ENCODE measurements at regions not wholly inside any gene's neighbourhood (a gene's known extent, or its start where the extent isn't known, plus 50 kb on each side); places are given as distances from the start of the nearest gene placed in this dataset.

DNA sequence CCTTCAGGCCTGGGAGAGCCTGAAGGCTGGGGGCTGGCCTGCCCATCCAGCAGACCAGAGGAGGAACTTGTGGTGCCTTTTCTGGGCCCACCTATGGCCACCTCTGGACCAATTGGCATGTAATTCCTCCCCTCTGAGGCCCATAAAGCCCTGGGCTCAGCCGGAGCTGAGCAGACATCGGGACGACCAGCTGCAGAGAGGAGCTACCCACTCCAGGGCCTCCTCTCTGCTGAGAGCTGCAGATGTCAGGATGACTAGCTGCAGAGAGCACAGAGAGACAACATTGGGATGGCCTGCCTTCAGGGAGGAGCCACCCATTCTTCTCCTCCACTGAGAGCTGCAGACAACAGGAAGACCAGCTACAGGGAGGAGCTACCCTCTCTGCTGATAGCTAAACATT lies 370.1 kb downstream of the CD83 start:
- H3K27ac Mint-ChIP-seq (ENCODE audit: unreplicated experiment) = no peak overlapping the region
- no peak overlapping the region for H3K4me3 Mint-ChIP-seq (ENCODE audit: unreplicated experiment)
- TF ChIP-seq, protein P1, sequence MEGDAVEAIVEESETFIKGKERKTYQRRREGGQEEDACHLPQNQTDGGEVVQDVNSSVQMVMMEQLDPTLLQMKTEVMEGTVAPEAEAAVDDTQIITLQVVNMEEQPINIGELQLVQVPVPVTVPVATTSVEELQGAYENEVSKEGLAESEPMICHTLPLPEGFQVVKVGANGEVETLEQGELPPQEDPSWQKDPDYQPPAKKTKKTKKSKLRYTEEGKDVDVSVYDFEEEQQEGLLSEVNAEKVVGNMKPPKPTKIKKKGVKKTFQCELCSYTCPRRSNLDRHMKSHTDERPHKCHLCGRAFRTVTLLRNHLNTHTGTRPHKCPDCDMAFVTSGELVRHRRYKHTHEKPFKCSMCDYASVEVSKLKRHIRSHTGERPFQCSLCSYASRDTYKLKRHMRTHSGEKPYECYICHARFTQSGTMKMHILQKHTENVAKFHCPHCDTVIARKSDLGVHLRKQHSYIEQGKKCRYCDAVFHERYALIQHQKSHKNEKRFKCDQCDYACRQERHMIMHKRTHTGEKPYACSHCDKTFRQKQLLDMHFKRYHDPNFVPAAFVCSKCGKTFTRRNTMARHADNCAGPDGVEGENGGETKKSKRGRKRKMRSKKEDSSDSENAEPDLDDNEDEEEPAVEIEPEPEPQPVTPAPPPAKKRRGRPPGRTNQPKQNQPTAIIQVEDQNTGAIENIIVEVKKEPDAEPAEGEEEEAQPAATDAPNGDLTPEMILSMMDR (IDR thresholded peaks at IDR 0.05) = no peak
- H3K27me3 Mint-ChIP-seq (ENCODE audit: unreplicated experiment) = peaks cover 2% of the 10 kb centered on the region
- DNase-seq (ENCODE audit: extremely low spot score, unreplicated experiment) = no peak
- H3K36me3 Mint-ChIP-seq (ENCODE audit: unreplicated experiment) = no peaks in the 10 kb centered on the region
- H3K4me1 Mint-ChIP-seq (ENCODE audit: unreplicated experiment) = no peaks in the 10 kb centered on the region
- no peaks in the 10 kb centered on the region for H3K9me3 Mint-ChIP-seq (ENCODE audit: unreplicated experiment)

DNA sequence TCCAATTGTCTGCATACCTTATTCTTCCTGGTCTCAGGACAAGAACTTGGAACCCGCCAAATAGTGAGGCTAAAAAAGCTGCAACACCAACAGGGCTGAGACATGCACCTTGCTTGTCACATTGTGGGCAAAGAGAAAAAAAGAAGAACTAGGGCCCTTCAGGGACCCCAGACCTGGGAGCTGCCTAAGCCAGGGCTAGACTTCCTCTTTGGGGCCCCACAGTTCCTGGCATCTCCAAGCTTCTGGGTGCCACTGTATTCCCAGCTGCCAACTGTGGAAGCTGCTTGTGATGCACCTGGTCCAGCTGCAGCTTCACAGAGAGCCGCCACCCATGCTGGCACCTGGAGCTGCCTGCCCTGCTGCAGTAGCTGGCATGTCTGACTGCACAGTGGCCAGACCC lies 370.6 kb downstream of the CD83 start:
- TF ChIP-seq, protein P1 (IDR thresholded peaks at IDR 0.05) = no peak
- no peaks in the 10 kb centered on the region for H3K4me1 Mint-ChIP-seq (ENCODE audit: unreplicated experiment)
- no peak overlapping the region for H3K4me3 Mint-ChIP-seq (ENCODE audit: unreplicated experiment)
- H3K27ac Mint-ChIP-seq (ENCODE audit: unreplicated experiment) = no peak overlapping the region
- H3K9me3 Mint-ChIP-seq (ENCODE audit: unreplicated experiment) = no peaks in the 10 kb centered on the region
- H3K27me3 Mint-ChIP-seq (ENCODE audit: unreplicated experiment) = peaks cover 2% of the 10 kb centered on the region
- no peaks in the 10 kb centered on the region for H3K36me3 Mint-ChIP-seq (ENCODE audit: unreplicated experiment)
- no peak for DNase-seq (ENCODE audit: extremely low spot score, unreplicated experiment)

DNA sequence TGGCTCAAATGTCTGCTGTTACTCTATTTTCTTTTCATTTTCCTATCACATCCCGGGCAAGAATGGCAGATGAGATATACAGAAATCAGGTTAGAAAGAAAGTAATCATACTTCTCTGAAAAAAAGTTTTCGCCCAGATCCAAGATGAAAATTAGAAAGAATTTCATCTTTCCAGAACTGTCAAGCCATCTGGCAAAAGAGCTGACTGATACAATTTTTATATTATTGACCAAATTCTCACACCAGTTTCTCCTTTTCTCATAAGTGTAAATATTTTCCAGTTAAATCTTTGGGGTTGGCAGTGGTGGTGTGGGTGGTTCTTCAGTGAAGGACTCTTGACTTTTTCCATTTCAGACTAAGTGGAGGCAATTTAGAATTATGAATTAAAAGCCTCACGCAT lies 371.9 kb downstream of the CD83 start:
- H3K36me3 Mint-ChIP-seq (ENCODE audit: unreplicated experiment) = no peaks in the 10 kb centered on the region
- no peaks in the 10 kb centered on the region for H3K9me3 Mint-ChIP-seq (ENCODE audit: unreplicated experiment)
- H3K4me3 Mint-ChIP-seq (ENCODE audit: unreplicated experiment) = no peak overlapping the region
- TF ChIP-seq, protein P1 (IDR thresholded peaks at IDR 0.05) = no peak
- no peak overlapping the region for H3K27ac Mint-ChIP-seq (ENCODE audit: unreplicated experiment)
- H3K27me3 Mint-ChIP-seq (ENCODE audit: unreplicated experiment) = peaks cover 2% of the 10 kb centered on the region
- no peaks in the 10 kb centered on the region for H3K4me1 Mint-ChIP-seq (ENCODE audit: unreplicated experiment)
- no peak for DNase-seq (ENCODE audit: extremely low spot score, unreplicated experiment)

DNA sequence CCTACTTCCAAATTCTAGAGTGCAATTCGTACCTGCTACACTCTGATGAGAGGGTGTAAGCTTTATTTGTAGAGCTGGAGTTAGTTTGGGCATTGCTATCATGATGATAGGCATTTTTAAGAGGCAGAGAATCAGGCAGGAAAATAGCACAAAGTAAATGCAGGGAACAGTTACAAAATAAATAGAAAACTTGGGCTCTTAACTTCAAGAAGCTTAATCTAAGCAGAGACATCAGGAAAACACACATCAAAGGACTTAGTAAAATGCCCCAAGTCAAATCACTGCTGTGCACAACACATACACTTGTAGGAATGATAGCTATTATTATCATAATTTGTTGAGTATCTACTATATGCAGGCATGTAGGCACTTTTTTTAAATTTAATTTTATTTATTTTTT lies 381.2 kb downstream of the CD83 start:
- Mint-ChIP-seq H3K4me1 (ENCODE audit: unreplicated experiment) (peaks cover 9% of the 10 kb centered on the region), H3K4me3 (ENCODE audit: unreplicated experiment) (no peak overlapping the region), H3K9me3 (ENCODE audit: unreplicated experiment) (peaks cover 7% of the 10 kb centered on the region), H3K27me3 (ENCODE audit: unreplicated experiment) (peaks cover 10% of the 10 kb centered on the region), H3K36me3 (ENCODE audit: unreplicated experiment) (peaks cover 2% of the 10 kb centered on the region), H3K27ac (ENCODE audit: unreplicated experiment) (no peak overlapping the region)
- DNase-seq (ENCODE audit: extremely low spot score, unreplicated experiment) = no peak
- TF ChIP-seq, protein P1 (IDR thresholded peaks at IDR 0.05) = no peak

DNA sequence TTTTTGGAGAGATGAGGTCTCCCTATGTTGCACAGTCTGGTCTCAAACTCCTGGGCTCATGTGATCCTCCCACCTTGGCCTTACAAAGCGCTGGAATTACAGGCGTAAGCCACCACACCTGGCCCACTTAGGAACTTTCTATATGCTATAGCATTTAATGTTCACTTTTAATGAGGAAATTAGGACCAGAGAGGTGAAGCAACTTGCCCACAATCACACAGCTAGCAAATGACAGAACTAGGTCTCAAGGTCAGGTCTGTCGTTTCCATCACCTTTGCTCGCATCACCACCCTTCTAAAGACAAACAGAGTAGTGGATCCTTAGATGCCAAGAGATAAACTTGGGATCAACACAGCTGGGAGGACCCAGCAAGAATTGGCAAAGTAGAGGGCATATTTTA lies 381.7 kb downstream of the CD83 start:
- DNase-seq (ENCODE audit: extremely low spot score, unreplicated experiment) = no peak
- peaks cover 10% of the 10 kb centered on the region for H3K27me3 Mint-ChIP-seq (ENCODE audit: unreplicated experiment)
- H3K4me3 Mint-ChIP-seq (ENCODE audit: unreplicated experiment) = no peak overlapping the region
- no peak overlapping the region for H3K27ac Mint-ChIP-seq (ENCODE audit: unreplicated experiment)
- TF ChIP-seq, protein P1 (IDR thresholded peaks at IDR 0.05) = no peak
- peaks cover 9% of the 10 kb centered on the region for H3K4me1 Mint-ChIP-seq (ENCODE audit: unreplicated experiment)
- H3K36me3 Mint-ChIP-seq (ENCODE audit: unreplicated experiment) = peaks cover 2% of the 10 kb centered on the region
- H3K9me3 Mint-ChIP-seq (ENCODE audit: unreplicated experiment) = peaks cover 7% of the 10 kb centered on the region

Data from osteocyte (in vitro differentiated cells).